ENCODE measurements at regions not wholly inside any gene's neighbourhood (a gene's known extent, or its start where the extent isn't known, plus 50 kb on each side); places are given as distances from the start of the nearest gene placed in this dataset.

- no peak for DNase-seq
Measured at GRCh38 chr4:178448372-178449035, 1006.3 kb upstream of the AGA start.

GRCh38 chr4:178450614-178451013 is 1008.4 kb upstream of the AGA start:
- DNase-seq, result no peak

- no peak for DNase-seq
Measured at GRCh38 chr4:178453057-178453456, 1010.8 kb upstream of the AGA start.

- DNase-seq, result no peak
Measured at GRCh38 chr4:178457286-178457685, 1015.0 kb upstream of the AGA start.

- DNase-seq, result no peak
Measured at GRCh38 chr4:178462710-178463109, 1020.5 kb upstream of the AGA start.

GRCh38 chr4:178463747-178464146 is 1021.5 kb upstream of the AGA start:
- DNase-seq, result no peak

- DNase-seq, result no peak
Measured at GRCh38 chr4:178470996-178471784, 1029.0 kb upstream of the AGA start.

- no peak for DNase-seq
Measured at GRCh38 chr4:178471994-178472393, 1029.8 kb upstream of the AGA start.

- no peak for DNase-seq
Measured at GRCh38 chr4:178480105-178480504, 1037.9 kb upstream of the AGA start.

GRCh38 chr4:178480881-178481280 is 1038.6 kb upstream of the AGA start:
- no peak for DNase-seq

- DNase-seq, result no peak
Measured at GRCh38 chr4:178481564-178481963, 1039.3 kb upstream of the AGA start.

GRCh38 chr4:178523038-178523437 is 1080.8 kb upstream of the AGA start:
- no peak for DNase-seq

GRCh38 chr4:178535939-178536579 is 1093.8 kb upstream of the AGA start:
- no peak for DNase-seq

GRCh38 chr4:178553201-178553600 is 1111.0 kb upstream of the AGA start:
- DNase-seq, result no peak

GRCh38 chr4:178554352-178554751 is 1112.1 kb upstream of the AGA start:
- DNase-seq, result no peak

GRCh38 chr4:178556796-178557195 is 1114.6 kb upstream of the AGA start:
- peak; percentile 49 for DNase-seq

GRCh38 chr4:178577933-178578332 is 1135.7 kb upstream of the AGA start:
- no peak for DNase-seq

GRCh38 chr4:178595500-178596138 is 1153.4 kb upstream of the AGA start:
- DNase-seq, result no peak

GRCh38 chr4:178598672-178599071 is 1156.4 kb upstream of the AGA start:
- DNase-seq, result no peak

- DNase-seq, result no peak
Measured at GRCh38 chr4:178599521-178599920, 1157.3 kb upstream of the AGA start.

- DNase-seq, result no peak
Measured at GRCh38 chr4:178602833-178603232, 1160.6 kb upstream of the AGA start.

- no peak for DNase-seq
Measured at GRCh38 chr4:178611062-178611461, 1168.8 kb upstream of the AGA start.

GRCh38 chr4:178612733-178613132 is 1170.5 kb upstream of the AGA start:
- no peak for DNase-seq

GRCh38 chr4:178632415-178632814 is 1190.2 kb upstream of the AGA start:
- no peak for DNase-seq
